GM19239 (cell line): ENCODE measurements at regions not wholly inside any gene's neighbourhood (a gene's known extent, or its start where the extent isn't known, plus 50 kb on each side); places are given as distances from the start of the nearest gene placed in this dataset.

Source experiments
- DNase-seq: peaks from one replicate; pipeline ENCODE4 v3.0.0; 2011; ENCODE audit warnings: low spot score; ENCODE audit not compliant: insufficient read length
- FAIRE-seq: peaks from 2 replicates; lab custom pipeline; 2011; peaks lifted over from hg19 to GRCh38; lab: Jason Lieb, UNC

- FAIRE-seq (no peak), DNase-seq (no peak)
Measured at GRCh38 chr3:101042996-101043686, 49.9 kb upstream of the ABI3BP start.
